HG03378 (cell line): ENCODE measurements at regions not wholly inside any gene's neighbourhood (a gene's known extent, or its start where the extent isn't known, plus 50 kb on each side); places are given as distances from the start of the nearest gene placed in this dataset.

ENCODE experiments used
- ATAC-seq: cut with Tn5 transposase; IDR thresholded peaks from one replicate; pipeline ENCODE4 v1.9.1; 2021; ENCODE audit warnings: mild to moderate bottlenecking, moderate library complexity; ENCODE audit not compliant: unreplicated experiment

DNA sequence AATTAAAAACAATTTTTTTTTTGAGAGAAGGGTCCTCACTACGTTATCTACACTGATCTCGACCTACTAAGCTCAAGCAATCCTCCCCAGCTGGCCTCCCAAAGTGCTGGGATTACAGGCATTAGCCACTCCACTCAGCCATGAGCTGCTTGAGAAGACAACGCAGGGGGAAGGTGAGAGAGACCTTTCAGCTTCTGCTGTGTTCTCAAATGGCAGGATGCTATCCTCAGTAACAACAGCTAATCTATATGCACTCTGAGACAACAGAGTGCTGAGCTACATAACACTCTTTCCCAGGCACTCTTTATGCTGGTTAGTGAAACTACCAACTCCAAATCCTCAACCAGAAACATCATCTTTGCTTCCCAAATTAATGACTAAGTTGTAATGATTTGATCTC lies 526.1 kb downstream of the CCER1 start:
- ATAC-seq, result no peak

DNA sequence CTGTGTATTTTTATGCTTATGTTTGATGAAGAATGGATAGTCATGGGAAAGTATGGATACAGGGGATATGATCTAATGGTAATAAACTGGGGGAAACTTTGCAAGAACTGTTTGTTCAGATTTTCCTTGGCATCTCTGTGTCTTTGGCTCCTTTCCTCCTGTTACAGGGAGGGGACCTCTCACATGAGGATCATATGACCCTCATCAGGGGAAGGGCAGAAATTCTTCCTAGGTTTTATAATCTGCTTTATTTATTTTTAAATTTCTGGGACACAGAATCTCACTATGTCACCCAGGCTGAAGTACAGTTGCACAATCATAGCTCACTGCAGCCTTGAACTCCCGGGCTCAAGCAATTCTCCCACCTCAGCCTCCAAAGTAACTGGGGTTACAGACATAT lies 526.5 kb downstream of the CCER1 start:
- no peak for ATAC-seq

DNA sequence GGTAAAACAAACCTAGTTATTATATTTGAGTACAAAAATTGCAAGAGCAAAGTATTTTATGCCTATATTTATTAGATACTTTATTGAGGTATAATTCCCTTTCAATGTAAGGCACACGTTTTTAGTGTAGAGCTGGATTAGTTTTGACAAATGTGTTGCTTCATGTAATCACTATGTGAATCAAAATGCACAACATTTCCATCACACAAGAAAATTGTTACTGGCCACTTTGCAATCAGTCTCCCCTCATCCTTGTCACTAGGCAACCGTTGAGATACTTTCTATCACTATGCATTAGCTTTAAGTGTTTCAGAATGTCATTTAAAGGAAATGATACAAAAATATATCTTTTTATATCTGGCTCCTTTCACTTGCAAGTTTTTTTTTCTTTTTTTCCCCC lies 531.0 kb downstream of the CCER1 start:
- no peak for ATAC-seq

DNA sequence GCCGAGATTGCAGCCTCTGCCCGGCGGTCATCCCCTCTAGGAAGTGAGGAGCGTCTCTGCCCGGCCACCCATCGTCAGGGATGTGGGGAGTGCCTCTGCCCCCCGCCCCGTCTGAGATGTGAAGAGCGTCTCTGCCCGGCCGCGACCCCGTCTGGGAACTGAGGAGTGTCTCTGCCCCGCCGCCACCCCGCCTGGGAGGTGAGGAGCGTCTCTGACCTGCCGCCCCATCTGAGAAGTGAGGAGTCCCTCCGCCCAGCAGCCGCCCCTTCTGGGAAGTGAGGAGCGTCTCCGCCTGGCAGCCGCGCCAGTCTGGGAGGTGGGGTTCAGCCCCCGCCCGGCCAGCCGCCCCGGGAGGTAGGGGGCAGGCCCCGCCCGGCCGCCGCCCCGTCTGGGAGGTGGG lies 544.0 kb downstream of the CCER1 start:
- ATAC-seq, result no peak

DNA sequence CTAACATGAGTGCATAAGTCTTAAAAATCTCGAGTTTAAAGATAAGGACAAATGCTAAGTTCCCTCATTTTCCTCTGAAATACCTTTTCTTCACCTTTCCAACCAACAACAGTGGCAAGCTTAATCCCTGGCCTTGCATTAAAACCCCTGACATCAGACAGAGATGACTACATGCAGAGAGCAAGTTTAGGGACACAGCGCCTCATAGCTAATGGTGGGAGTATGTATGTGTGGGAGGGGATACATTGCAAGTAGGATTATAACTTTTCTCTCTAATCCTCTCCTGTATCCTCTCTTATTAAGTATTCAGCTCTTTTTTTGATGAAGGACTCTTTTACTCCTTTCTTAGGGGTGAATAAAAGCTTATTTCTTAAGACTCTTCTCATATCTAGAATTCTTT lies 547.1 kb downstream of the CCER1 start:
- no peak for ATAC-seq

DNA sequence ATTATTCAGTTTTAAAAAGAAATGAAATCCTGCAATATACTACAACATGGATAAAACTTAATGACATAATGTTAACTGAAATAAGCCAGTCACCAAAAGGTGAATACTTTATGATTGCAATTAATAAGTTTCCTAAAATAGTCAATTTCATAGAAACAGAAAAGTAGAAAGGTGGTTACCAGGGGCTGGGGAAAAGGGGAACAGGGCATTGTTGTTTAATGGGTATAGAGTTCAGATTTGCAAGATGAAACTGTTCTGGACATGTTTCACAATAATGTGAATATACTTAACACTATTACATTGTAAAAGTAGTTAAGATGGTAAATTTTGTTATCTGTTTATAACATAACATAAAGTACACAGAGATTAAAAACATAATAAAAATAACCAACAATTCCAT lies 550.9 kb downstream of the CCER1 start:
- ATAC-seq, result peak; percentile 83

DNA sequence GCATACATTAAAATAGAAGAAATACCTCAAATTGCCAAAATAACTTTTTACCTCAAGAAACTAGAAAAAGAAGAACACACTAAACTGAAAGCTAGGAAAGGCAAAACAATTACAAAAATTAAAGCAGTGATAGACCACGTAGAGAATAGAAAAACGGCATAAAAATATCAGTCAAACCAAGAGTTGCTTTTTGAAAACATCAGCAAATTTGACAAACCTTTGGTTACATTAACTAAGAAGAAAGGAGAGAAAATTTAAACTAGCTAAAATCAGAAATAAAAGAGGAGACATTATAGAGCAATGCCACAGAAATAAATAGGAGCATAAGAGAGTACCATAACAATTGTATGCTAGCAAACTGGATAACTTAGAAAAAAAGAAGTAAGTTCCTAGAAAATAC lies 553.8 kb downstream of the CCER1 start:
- no peak for ATAC-seq

DNA sequence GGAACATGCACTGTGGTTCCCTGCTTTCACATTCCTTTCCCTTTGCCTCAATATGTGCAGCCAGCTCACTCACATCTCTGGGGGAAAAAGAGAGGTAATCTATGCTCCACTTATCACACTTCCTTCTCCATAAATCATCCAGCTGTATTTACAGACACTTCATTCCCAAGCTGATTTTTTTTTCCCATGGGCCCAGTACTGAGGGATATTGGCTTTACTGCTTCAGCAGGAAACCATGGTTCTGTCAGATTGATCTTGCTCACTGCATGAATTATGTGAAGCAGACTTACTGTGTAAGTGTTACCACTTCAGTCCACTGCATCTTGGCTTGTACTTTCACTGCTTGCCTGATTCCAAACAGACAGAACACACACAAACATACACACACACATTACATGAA lies 555.6 kb downstream of the CCER1 start:
- no peak for ATAC-seq

DNA sequence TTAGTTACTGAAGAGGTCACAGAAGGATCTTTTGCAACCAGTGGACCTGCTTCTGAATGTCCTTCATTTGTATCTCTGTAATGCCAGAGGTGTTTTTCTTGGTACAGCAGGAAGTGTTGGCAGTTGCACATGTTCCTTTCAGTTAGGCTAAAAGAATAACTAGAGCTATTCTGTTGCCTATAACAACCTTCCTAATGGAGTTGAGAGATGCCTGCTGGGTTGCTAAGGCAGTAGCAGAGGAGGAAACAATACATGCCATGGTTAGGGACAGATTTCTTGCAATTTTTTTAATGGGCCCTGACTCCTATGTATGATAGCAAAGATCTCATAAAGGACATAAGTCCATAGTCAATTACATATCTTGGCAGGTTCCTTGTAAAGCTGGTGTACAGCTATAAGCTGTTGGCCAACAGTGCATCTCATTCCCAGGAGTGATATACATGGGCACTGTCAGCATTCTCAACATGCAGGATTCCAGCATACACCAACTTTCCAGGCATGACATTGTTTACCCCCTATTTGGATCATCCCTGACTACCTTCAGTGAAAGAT lies 556.6 kb downstream of the CCER1 start:
- ATAC-seq, result no peak

DNA sequence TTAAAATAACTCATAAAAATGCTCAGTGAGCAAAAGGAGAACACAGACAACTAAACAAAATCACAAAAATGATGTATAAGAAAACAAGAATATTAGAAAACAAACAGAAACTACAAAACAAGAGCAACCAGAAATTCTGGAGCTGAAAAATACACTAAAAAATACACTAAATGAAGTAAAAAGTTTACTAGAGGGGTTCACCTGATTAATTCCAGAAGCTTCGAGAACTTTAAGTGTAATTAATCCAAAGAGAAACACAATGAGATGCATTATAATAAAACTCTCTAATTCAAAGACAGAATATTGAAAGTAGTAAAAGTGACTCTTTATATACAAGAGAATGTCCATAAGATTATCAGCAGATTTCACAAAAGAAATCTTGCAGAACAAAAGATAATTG lies 558.4 kb downstream of the CCER1 start:
- ATAC-seq, result no peak

DNA sequence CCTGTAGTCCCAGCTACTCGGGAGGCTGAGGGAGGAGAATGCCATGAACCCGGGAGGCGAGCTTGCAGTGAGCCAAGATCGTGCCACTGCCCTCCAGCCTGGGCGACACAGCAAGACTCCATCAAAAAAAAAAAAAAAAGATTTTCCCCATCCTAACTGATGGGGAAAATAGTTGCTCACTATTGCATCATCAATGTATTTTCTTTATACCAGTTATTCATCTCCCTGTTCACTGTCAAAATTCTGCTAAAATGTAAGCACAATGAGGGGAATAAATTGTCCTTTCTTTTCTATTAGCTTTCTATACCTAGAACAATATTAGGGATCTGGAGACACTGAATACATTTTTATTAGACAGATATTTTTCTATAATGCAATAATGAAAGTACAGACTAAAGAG lies 561.3 kb downstream of the CCER1 start:
- no peak for ATAC-seq

DNA sequence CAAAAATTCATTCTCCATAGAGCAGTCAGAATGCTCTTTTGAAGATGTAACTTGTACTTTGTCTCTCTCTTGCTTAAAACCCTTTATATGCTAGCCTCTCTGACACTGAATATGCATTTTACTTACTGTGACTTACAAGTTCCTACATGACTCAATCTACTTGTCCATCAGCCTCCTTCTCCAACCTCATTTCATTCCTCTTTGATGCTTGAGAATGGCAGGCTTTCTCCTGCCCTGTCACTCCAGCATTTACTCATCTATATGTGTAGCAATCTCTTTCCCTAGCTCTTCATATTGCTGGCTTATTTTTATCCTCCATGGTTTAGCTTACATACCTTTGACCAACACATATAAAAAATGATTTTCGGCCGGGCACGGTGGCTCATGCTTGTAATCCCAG lies 561.9 kb downstream of the CCER1 start:
- ATAC-seq, result no peak

DNA sequence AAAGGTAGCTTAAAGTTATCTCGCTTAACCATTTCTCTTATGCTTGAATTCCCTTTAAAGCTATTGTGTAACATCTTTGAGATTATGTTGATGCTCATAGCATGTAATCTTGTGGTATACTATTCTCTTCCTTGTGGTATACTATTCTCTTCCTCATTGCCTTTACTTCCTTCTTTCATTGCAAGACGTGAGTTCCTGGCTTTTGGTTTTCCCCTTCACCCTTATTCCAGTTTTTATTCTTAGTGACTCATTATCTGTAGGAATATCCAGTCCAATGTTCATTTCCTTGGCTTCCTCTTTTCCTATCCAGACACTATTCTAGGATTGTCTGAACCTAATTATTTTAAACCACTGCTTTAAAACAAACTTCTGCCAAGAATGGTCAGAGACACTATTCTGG lies 564.0 kb downstream of the CCER1 start:
- ATAC-seq, result no peak

DNA sequence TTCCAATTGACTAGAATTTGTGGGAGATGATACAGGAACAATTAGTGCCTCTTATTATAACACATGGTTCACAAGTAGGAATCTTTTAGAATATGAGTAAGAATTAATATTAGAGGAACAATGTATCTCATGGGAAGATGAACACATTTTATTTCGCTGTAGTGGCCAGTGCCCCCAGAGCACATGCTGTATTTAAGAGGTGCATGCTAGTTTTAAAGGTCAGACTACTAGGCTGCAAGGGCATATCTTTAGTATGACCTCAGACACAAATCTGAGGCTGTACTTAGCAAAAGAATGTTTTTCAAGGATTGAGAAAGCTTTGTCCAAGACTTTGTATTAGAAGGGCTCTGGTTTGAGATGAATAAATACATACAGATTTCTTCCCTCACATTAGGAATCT lies 586.9 kb downstream of the CCER1 start:
- no peak for ATAC-seq

DNA sequence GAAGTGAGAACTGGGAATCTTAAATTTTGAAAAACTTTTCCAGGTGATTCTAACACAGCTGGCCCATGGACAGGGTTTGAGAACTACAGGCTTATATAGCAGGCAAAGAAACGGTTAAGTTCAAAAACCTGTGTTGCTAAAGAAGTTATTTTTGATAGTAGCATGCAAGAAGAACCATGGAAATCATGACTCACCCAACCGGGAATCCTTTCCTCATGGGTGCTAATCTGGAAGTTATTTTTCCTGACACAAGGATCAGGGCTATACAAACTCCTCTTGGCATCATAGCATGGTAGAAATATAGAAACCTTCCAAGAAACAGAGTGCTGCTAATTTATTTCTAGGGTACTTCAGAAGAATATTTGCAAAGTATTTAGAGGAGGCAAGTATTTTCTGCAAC lies 588.7 kb downstream of the CCER1 start:
- ATAC-seq, result no peak

DNA sequence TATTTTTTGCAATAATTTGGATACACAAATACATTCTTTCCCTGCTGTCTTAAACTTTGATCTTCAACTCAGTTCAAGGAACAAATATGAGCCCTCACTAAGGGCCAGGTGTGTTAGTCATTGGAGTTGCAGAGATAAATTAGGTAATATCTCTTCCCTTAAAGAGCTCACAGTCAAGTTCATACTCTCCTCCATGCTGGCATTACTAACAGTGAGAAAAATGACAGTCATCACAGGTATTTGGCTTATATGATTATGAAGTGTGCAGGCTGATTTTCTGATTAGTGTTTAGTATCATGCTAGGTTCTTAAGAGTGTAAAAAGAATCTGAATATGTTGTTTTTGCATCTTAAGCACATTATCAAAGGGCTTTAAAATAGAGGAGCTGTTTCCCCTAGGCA lies 594.7 kb downstream of the CCER1 start:
- ATAC-seq, result no peak

DNA sequence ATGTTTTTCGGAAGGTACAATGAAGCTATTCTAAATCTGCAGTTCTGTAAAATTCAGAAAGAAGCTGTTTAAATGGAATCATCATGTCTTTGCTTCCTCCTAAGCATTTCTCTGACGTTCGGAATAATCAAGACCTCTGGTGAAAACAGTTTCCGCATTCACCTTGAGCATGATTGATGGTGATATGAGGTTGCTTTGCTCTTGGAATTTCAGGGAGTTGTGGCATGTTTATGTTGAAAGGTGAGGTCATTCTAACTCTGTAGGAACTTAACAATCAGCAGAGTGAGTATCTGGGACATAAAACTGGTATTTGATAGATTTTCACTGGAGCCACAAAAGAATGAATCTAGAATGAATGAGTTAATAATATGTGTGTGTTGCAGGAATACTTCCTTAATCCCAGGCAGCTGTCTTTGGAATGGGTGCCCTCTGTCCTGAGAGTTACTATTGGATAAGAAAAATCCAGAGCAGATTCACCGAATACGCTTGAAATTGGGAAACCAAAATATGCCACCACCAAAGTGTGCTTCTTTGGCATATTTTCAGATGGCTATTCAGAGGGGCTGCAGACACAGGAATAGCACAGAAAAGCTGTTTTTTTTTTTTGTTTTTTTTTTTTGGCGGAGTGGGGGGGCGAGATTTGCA lies 599.1 kb downstream of the CCER1 start:
- ATAC-seq, result no peak

DNA sequence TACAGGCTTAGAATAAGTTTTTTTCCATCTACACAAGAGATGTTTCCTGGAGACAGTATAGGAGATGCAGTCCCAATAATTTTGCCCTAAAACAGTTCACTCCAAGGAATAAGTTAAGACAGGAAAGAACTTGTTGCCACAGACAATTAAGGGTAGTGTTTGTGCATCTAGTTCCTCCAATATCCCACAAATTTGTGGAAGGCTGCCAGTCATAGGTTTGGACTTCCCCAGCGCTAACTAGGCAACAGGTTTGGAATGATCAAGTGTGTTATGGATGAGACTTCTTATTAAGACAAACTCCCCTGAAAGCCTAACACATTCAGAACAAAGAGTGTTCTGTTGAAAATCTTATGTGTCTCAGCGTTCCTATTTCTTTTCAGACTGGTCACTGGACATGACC lies 611.0 kb downstream of the CCER1 start:
- ATAC-seq, result no peak

DNA sequence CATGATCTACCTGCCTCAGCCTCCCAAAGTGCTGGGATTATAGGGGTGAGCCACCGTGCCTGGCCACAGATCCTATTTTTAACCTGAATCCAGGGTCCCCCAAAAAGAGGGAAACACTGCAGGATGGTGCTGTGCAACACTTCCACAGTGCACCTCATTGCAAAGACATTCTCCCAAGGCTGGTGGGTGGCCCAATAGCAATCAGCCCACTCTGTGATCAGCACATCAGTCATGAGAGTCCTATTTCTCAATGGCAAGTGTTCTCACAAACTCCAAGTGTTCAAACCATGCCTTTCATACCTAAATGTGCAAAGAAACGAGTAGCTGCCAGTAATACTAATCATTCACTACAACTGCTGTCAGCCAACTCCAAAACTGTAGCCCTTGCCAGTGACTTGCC lies 612.9 kb downstream of the CCER1 start:
- ATAC-seq, result no peak

DNA sequence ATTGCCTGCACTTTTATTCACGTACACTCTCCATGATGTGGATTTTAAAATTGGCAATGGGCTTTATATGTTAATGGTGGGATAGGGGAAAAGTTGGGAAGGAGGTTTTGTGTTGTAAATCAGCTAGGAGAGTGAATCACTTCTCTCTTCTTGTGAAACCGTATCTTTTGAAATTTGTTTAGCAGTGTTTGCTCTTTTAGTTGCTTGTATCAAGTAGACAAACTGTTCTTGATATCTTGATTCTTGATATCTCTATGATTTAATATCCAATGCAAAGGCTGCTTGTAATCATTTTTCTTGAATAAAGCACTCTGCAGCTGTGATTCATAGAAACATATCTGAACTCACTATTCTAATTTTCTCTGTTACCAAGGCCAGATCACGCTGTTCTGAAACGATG lies 615.1 kb downstream of the CCER1 start:
- ATAC-seq, result no peak

DNA sequence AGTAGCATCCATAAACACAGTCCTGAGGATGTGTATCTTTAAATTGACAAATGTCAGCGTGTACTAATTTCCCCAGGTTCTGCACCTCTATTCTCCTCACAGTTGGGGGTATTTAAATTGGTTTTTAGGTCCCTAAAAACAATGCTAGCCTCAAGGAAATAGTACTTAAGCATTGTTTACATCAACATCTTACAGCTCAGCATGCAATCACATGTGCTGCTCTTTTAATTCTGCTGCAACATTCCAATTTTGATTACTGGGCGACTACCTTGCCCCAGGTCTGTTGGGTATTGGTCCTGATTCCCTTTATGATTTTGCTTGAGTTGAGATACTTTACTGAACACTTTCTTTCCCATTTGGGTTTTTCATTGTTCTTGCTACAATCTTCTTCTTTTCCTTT lies 616.6 kb downstream of the CCER1 start:
- no peak for ATAC-seq

DNA sequence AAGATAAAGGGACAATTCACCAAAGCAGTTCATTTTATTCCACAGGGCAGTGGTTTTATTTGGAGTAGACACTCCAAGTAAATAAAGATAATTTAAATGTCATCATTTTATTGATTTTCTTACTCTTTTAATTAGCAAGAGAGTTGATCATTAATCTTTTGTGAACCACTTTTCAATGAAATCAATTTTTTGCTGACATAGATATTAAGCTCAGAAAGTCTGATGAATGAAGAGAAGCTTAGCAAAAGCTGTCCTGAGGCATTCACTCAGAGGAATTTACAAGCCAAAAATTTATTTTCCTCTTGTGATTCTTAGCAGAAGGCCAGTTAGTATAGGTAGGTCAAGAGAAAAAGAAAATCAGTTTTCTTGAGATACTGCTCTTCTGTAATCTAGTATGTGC lies 618.0 kb downstream of the CCER1 start:
- ATAC-seq, result no peak

DNA sequence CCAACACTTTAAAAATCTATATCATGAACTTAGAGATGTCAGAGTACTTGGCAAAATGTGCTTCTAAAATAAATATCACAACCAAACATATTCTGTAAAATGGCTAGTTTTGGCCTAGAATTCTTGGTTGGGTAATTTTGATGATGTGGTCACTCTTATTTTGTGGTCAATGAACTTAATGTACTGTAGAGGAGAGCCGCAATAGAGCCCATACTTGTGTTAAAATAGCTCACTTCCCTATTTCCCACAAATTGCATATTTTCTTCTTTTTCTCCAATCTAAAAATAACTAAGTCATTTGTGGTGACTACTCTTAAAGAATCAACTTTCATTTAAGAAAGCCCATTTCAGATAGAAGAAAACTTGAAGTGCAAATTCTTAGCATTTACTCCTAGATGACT lies 619.4 kb downstream of the CCER1 start:
- no peak for ATAC-seq
